ENCODE measurements at regions not wholly inside any gene's neighbourhood (a gene's known extent, or its start where the extent isn't known, plus 50 kb on each side); places are given as distances from the start of the nearest gene placed in this dataset.

- in situ Hi-C loops (cut with HindIII; ENCODE audit: low pct_unique_long_range_greater_than_20kb, low sequenced_read_pairs), result no loop called here
- DNase-seq (ENCODE audit: low read depth, low spot score), result no peak
These were observed 50.5 kb upstream of the PRELP start for GRCh38 chr1:203424861-203425662.

- DNase-seq (ENCODE audit: low read depth, low spot score), result no peak
- in situ Hi-C loops (cut with HindIII; ENCODE audit: low pct_unique_long_range_greater_than_20kb, low sequenced_read_pairs), result no loop called here
These were observed 50.0 kb upstream of the PRELP start for GRCh38 chr1:203425663-203425975.
